ENCODE measurements at regions not wholly inside any gene's neighbourhood (a gene's known extent, or its start where the extent isn't known, plus 50 kb on each side); places are given as distances from the start of the nearest gene placed in this dataset.

DNA sequence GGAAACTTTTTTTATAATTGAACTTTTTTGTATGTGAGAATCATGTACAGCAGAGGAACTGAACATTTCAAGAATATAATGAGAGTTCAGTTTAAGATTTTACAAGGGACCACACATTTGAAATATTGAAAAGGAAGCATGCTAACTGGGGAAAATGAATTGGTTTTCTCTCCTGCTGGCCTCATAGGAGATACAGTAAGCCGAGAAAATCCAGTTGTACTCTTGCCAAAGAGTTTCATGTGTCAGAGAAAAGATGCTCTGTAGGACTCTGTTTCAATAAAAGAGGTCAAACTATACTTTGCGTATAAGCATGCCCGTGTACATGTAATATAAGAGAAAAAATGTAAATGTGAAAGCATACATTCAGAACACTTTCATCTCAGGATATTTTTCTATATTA is 393.5 kb upstream of the NRSN1 start:
- H3K27ac Mint-ChIP-seq = no peak overlapping the region
- ChIA-PET POLR2A (no interaction called here), CTCF (no interaction called here)
- no peaks in the 10 kb centered on the region for H3K9me3 Mint-ChIP-seq
- H3K36me3 Mint-ChIP-seq = no peaks in the 10 kb centered on the region
- H3K4me3 Mint-ChIP-seq = no peak overlapping the region
- H3K27me3 Mint-ChIP-seq (ENCODE audit: low read depth) = no peaks in the 10 kb centered on the region
- DNase-seq (ENCODE audit: low spot score) (no peak), ATAC-seq (no peak)
- H3K4me1 Mint-ChIP-seq = no peaks in the 10 kb centered on the region
- TF ChIP-seq FOXP1 (CRISPR knock-in tag; IDR thresholded peaks at IDR 0.05; ENCODE audit: borderline replicate concordance) = no peak
- no peak for TF ChIP-seq ZNF138 (CRISPR knock-in tag; conservative IDR thresholded peaks at IDR 0.05)
- TF ChIP-seq, protein P1, sequence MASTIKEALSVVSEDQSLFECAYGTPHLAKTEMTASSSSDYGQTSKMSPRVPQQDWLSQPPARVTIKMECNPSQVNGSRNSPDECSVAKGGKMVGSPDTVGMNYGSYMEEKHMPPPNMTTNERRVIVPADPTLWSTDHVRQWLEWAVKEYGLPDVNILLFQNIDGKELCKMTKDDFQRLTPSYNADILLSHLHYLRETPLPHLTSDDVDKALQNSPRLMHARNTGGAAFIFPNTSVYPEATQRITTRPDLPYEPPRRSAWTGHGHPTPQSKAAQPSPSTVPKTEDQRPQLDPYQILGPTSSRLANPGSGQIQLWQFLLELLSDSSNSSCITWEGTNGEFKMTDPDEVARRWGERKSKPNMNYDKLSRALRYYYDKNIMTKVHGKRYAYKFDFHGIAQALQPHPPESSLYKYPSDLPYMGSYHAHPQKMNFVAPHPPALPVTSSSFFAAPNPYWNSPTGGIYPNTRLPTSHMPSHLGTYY (CRISPR knock-in tag; IDR thresholded peaks at IDR 0.05) = no peak
- TF ChIP-seq OVOL2 (CRISPR knock-in tag; IDR thresholded peaks at IDR 0.05; ENCODE audit: borderline replicate concordance) = no peak
- no peak for TF ChIP-seq ZNF423 (CRISPR knock-in tag; IDR thresholded peaks at IDR 0.05)
- TF ChIP-seq MXD4 (CRISPR knock-in tag; IDR thresholded peaks at IDR 0.05; ENCODE audit: borderline replicate concordance) = no peak

DNA sequence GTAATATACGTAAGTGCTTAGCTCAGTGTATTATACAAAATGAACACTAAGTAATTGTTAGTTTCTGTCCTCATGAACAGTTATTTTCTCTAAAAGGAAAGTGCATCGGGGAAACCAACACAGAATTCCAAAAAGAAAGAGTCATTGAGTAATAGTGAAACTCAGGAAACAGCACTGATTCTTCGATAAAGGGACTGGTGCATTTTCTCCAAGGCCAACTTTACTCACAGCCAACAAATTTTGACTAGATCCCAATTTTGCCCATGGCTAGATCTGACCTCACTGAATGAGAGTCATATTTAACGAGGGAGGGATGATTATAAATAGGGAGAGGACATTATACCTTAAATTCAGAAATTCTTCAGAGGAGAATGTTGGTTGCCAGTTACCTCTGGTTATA is 390.9 kb upstream of the NRSN1 start:
- Mint-ChIP-seq H3K27me3 (ENCODE audit: low read depth) (no peaks in the 10 kb centered on the region), H3K4me1 (no peaks in the 10 kb centered on the region), H3K9me3 (no peaks in the 10 kb centered on the region), H3K4me3 (no peak overlapping the region), H3K36me3 (no peaks in the 10 kb centered on the region), H3K27ac (no peak overlapping the region)
- DNase-seq (ENCODE audit: low spot score) (no peak), ATAC-seq (no peak)
- POLR2A ChIA-PET = no interaction called here
- TF ChIP-seq SOX15 (CRISPR knock-in tag; IDR thresholded peaks at IDR 0.05) = no peak
- TF ChIP-seq, protein P2, sequence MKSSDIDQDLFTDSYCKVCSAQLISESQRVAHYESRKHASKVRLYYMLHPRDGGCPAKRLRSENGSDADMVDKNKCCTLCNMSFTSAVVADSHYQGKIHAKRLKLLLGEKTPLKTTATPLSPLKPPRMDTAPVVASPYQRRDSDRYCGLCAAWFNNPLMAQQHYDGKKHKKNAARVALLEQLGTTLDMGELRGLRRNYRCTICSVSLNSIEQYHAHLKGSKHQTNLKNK (CRISPR knock-in tag; IDR thresholded peaks at IDR 0.05) = no peak
- no peak for TF ChIP-seq CBFB (CRISPR knock-in tag; IDR thresholded peaks at IDR 0.05; ENCODE audit: low read depth)
- no peak for TF ChIP-seq TEAD1 (CRISPR knock-in tag; IDR thresholded peaks at IDR 0.05)
- TF ChIP-seq, protein P3, sequence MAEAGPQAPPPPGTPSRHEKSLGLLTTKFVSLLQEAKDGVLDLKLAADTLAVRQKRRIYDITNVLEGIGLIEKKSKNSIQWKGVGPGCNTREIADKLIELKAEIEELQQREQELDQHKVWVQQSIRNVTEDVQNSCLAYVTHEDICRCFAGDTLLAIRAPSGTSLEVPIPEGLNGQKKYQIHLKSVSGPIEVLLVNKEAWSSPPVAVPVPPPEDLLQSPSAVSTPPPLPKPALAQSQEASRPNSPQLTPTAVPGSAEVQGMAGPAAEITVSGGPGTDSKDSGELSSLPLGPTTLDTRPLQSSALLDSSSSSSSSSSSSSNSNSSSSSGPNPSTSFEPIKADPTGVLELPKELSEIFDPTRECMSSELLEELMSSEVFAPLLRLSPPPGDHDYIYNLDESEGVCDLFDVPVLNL (CRISPR knock-in tag; IDR thresholded peaks at IDR 0.05; ENCODE audit: borderline replicate concordance, low read depth) = no peak
- TF ChIP-seq IRF2 (CRISPR knock-in tag; IDR thresholded peaks at IDR 0.05; ENCODE audit: borderline replicate concordance, low read depth) = no peak
- no peak for TF ChIP-seq FOXK1 (CRISPR knock-in tag; IDR thresholded peaks at IDR 0.05)
- TF ChIP-seq FOXP1 (CRISPR knock-in tag; IDR thresholded peaks at IDR 0.05; ENCODE audit: borderline replicate concordance) = no peak
- TF ChIP-seq, protein P4, sequence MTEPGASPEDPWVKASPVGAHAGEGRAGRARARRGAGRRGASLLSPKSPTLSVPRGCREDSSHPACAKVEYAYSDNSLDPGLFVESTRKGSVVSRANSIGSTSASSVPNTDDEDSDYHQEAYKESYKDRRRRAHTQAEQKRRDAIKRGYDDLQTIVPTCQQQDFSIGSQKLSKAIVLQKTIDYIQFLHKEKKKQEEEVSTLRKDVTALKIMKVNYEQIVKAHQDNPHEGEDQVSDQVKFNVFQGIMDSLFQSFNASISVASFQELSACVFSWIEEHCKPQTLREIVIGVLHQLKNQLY (CRISPR knock-in tag; IDR thresholded peaks at IDR 0.05) = no peak
- no peak for TF ChIP-seq ESRRA (CRISPR knock-in tag; IDR thresholded peaks at IDR 0.05; ENCODE audit: borderline replicate concordance)
- CTCF ChIA-PET = no interaction called here

DNA sequence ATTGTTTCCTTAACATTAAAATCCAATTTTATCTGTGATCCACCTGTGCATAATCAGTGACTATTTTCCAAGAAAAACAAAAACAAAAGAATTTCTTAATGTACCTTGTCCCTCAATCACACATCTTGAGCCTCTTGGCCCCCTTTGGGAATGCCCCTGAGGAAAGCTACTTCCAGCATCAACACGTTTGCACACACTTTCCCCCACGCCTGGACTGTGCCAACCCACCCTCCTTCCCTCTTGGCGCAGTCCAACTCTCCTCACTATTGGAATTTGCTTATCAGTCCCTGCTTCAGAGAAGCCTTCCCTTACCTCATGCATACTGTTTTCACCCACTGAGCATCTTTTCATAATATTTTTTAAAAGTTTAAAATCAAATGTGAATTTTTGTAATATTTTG is 389.4 kb upstream of the NRSN1 start:
- H3K4me1 Mint-ChIP-seq = no peaks in the 10 kb centered on the region
- no peak for ATAC-seq
- DNase-seq (ENCODE audit: low spot score) = no peak
- no peak overlapping the region for H3K27ac Mint-ChIP-seq
- H3K4me3 Mint-ChIP-seq = no peak overlapping the region
- H3K27me3 Mint-ChIP-seq (ENCODE audit: low read depth) = no peaks in the 10 kb centered on the region
- no peaks in the 10 kb centered on the region for H3K36me3 Mint-ChIP-seq
- H3K9me3 Mint-ChIP-seq = no peaks in the 10 kb centered on the region
- ChIA-PET CTCF (no interaction called here), POLR2A (no interaction called here)
- TF ChIP-seq, protein P2 (CRISPR knock-in tag; IDR thresholded peaks at IDR 0.05) = no peak
- TF ChIP-seq, protein P5, sequence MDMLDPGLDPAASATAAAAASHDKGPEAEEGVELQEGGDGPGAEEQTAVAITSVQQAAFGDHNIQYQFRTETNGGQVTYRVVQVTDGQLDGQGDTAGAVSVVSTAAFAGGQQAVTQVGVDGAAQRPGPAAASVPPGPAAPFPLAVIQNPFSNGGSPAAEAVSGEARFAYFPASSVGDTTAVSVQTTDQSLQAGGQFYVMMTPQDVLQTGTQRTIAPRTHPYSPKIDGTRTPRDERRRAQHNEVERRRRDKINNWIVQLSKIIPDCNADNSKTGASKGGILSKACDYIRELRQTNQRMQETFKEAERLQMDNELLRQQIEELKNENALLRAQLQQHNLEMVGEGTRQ (CRISPR knock-in tag; IDR thresholded peaks at IDR 0.05) = no peak
- TF ChIP-seq FOXK1 (CRISPR knock-in tag; IDR thresholded peaks at IDR 0.05) (no peak), SMAD4 (CRISPR knock-in tag; IDR thresholded peaks at IDR 0.05) (no peak), ATF1 (CRISPR knock-in tag; IDR thresholded peaks at IDR 0.05) (no peak), ZNF317 (CRISPR knock-in tag; IDR thresholded peaks at IDR 0.05; ENCODE audit: borderline replicate concordance, low read depth) (no peak), ZNF121 (CRISPR knock-in tag; IDR thresholded peaks at IDR 0.05) (no peak), FOXP1 (CRISPR knock-in tag; IDR thresholded peaks at IDR 0.05; ENCODE audit: borderline replicate concordance) (no peak), MYBL2 (CRISPR knock-in tag; IDR thresholded peaks at IDR 0.05) (no peak)
- TF ChIP-seq, protein P6, sequence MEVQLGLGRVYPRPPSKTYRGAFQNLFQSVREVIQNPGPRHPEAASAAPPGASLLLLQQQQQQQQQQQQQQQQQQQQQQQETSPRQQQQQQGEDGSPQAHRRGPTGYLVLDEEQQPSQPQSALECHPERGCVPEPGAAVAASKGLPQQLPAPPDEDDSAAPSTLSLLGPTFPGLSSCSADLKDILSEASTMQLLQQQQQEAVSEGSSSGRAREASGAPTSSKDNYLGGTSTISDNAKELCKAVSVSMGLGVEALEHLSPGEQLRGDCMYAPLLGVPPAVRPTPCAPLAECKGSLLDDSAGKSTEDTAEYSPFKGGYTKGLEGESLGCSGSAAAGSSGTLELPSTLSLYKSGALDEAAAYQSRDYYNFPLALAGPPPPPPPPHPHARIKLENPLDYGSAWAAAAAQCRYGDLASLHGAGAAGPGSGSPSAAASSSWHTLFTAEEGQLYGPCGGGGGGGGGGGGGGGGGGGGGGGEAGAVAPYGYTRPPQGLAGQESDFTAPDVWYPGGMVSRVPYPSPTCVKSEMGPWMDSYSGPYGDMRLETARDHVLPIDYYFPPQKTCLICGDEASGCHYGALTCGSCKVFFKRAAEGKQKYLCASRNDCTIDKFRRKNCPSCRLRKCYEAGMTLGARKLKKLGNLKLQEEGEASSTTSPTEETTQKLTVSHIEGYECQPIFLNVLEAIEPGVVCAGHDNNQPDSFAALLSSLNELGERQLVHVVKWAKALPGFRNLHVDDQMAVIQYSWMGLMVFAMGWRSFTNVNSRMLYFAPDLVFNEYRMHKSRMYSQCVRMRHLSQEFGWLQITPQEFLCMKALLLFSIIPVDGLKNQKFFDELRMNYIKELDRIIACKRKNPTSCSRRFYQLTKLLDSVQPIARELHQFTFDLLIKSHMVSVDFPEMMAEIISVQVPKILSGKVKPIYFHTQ (CRISPR knock-in tag; IDR thresholded peaks at IDR 0.05) = no peak
- TF ChIP-seq, protein P7, sequence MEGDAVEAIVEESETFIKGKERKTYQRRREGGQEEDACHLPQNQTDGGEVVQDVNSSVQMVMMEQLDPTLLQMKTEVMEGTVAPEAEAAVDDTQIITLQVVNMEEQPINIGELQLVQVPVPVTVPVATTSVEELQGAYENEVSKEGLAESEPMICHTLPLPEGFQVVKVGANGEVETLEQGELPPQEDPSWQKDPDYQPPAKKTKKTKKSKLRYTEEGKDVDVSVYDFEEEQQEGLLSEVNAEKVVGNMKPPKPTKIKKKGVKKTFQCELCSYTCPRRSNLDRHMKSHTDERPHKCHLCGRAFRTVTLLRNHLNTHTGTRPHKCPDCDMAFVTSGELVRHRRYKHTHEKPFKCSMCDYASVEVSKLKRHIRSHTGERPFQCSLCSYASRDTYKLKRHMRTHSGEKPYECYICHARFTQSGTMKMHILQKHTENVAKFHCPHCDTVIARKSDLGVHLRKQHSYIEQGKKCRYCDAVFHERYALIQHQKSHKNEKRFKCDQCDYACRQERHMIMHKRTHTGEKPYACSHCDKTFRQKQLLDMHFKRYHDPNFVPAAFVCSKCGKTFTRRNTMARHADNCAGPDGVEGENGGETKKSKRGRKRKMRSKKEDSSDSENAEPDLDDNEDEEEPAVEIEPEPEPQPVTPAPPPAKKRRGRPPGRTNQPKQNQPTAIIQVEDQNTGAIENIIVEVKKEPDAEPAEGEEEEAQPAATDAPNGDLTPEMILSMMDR (IDR thresholded peaks at IDR 0.05) = no peak
